T follicular helper cell (primary cell): ENCODE measurements at regions not wholly inside any gene's neighbourhood (a gene's known extent, or its start where the extent isn't known, plus 50 kb on each side); places are given as distances from the start of the nearest gene placed in this dataset.
A peak's percentile ranks its signal among the peaks of the same experiment; 100 is the strongest.
"Not testable (repeated sequence)": the region's sequence is repeated elsewhere in the genome, so short reads cannot be mapped to it uniquely, and the experiment has no call there.

Source experiments
- DNase-seq: peaks from one replicate; pipeline ENCODE4 v3.0.0-alpha.2; 2020; ENCODE audit warnings: low read depth

GRCh38 chr12:89227774-89228173 is 124.5 kb downstream of the DUSP6 start:
- no peak for DNase-seq

- DNase-seq = no peak
Measured at GRCh38 chr12:89225808-89226411, 126.4 kb downstream of the DUSP6 start.

- DNase-seq = peak; percentile 63
Measured at GRCh38 chr12:89225401-89225800, 126.9 kb downstream of the DUSP6 start.

- DNase-seq = not testable (repeated sequence)
Measured at GRCh38 chr12:89222580-89222979, 129.7 kb downstream of the DUSP6 start.

GRCh38 chr12:89217472-89217871 is 134.8 kb downstream of the DUSP6 start:
- no peak for DNase-seq

GRCh38 chr12:89216211-89216952 is 135.9 kb downstream of the DUSP6 start:
- no peak for DNase-seq

- no peak for DNase-seq
Measured at GRCh38 chr12:89215196-89215595, 137.1 kb downstream of the DUSP6 start.

- DNase-seq = no peak
Measured at GRCh38 chr12:89213747-89214146, 138.6 kb downstream of the DUSP6 start.

GRCh38 chr12:89213139-89213538 is 139.2 kb downstream of the DUSP6 start:
- DNase-seq = no peak

- DNase-seq = no peak
Measured at GRCh38 chr12:89212339-89212771, 139.9 kb downstream of the DUSP6 start.

- DNase-seq = no peak
Measured at GRCh38 chr12:89211456-89211855, 140.8 kb downstream of the DUSP6 start.

- no peak for DNase-seq
Measured at GRCh38 chr12:89210277-89210676, 142.0 kb downstream of the DUSP6 start.

GRCh38 chr12:89208661-89209096 is 143.6 kb downstream of the DUSP6 start:
- no peak for DNase-seq

- no peak for DNase-seq
Measured at GRCh38 chr12:89206390-89206789, 145.9 kb downstream of the DUSP6 start.

- no peak for DNase-seq
Measured at GRCh38 chr12:89205517-89205916, 146.8 kb downstream of the DUSP6 start.

- DNase-seq = no peak
Measured at GRCh38 chr12:89203144-89203543, 149.2 kb downstream of the DUSP6 start.

GRCh38 chr12:89200217-89200616 is 152.1 kb downstream of the DUSP6 start:
- DNase-seq = no peak

GRCh38 chr12:89195470-89195869 is 156.8 kb downstream of the DUSP6 start:
- no peak for DNase-seq

- DNase-seq = no peak
Measured at GRCh38 chr12:89194683-89195082, 157.6 kb downstream of the DUSP6 start.

GRCh38 chr12:89192429-89192828 is 159.9 kb downstream of the DUSP6 start:
- no peak for DNase-seq

- DNase-seq = not testable (repeated sequence)
Measured at GRCh38 chr12:89191597-89191996, 160.7 kb downstream of the DUSP6 start.

GRCh38 chr12:89189448-89189847 is 162.9 kb downstream of the DUSP6 start:
- DNase-seq = no peak

GRCh38 chr12:89187507-89187906 is 164.8 kb downstream of the DUSP6 start:
- no peak for DNase-seq

- DNase-seq = no peak
Measured at GRCh38 chr12:89185889-89186288, 166.4 kb downstream of the DUSP6 start.
